ENCODE measurements at regions not wholly inside any gene's neighbourhood (a gene's known extent, or its start where the extent isn't known, plus 50 kb on each side); places are given as distances from the start of the nearest gene placed in this dataset.

DNA sequence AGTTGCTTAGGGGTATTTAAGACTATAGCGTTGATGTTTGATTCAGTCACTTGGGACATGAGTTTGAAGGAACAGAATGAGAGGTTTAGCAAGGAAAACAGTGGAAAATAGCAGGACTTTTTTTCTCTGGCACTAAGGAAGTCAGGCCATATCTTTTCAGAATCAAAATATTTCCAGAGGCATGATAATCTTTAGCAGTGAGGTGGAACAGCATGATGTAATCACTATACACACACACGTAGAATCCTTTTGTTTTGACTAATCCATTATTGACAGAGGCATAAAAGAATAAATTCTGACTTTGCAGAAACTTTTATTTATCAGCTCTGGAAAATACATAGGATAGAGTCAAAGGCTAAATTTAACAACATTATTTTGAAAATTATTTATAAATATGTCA, 174.1 kb downstream of the ZPLD1 start:
- TF ChIP-seq, protein P1, sequence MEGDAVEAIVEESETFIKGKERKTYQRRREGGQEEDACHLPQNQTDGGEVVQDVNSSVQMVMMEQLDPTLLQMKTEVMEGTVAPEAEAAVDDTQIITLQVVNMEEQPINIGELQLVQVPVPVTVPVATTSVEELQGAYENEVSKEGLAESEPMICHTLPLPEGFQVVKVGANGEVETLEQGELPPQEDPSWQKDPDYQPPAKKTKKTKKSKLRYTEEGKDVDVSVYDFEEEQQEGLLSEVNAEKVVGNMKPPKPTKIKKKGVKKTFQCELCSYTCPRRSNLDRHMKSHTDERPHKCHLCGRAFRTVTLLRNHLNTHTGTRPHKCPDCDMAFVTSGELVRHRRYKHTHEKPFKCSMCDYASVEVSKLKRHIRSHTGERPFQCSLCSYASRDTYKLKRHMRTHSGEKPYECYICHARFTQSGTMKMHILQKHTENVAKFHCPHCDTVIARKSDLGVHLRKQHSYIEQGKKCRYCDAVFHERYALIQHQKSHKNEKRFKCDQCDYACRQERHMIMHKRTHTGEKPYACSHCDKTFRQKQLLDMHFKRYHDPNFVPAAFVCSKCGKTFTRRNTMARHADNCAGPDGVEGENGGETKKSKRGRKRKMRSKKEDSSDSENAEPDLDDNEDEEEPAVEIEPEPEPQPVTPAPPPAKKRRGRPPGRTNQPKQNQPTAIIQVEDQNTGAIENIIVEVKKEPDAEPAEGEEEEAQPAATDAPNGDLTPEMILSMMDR (IDR thresholded peaks at IDR 0.05) = no peak
- TF ChIP-seq POLR2A (IDR thresholded peaks at IDR 0.05) = no peak
